ENCODE measurements at regions not wholly inside any gene's neighbourhood (a gene's known extent, or its start where the extent isn't known, plus 50 kb on each side); places are given as distances from the start of the nearest gene placed in this dataset.

DNA sequence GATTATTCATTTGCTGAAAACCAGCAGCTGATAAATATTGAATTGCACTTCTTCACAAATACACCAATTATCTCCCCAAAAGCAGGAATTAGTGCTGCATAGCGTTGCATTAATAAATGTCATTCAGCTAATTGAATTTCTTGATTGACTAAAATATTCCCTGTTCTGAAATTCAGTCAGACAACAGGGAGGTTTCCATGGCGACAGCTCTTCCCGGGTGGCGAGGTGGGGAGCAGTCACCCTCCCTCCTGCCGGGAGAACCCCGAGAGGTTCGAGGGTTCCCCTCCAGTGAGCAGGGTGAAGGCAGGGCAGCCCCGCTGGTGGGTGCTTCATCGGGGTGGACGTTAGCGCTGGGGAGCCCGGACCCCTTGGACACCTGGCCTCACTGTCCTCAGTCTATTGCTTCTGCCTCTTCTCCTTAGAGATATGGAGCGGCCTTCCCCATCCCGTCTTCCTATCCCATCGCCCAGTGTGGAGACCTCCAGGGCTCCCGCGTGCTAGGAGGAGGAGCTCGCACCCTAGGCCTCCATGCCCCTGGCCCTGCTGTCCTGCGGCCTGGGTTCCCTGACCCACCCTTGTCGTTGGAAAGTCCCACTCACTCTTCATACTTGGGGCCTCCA lies 983.5 kb downstream of the BRD1 start:
- TF ChIP-seq, protein P1, sequence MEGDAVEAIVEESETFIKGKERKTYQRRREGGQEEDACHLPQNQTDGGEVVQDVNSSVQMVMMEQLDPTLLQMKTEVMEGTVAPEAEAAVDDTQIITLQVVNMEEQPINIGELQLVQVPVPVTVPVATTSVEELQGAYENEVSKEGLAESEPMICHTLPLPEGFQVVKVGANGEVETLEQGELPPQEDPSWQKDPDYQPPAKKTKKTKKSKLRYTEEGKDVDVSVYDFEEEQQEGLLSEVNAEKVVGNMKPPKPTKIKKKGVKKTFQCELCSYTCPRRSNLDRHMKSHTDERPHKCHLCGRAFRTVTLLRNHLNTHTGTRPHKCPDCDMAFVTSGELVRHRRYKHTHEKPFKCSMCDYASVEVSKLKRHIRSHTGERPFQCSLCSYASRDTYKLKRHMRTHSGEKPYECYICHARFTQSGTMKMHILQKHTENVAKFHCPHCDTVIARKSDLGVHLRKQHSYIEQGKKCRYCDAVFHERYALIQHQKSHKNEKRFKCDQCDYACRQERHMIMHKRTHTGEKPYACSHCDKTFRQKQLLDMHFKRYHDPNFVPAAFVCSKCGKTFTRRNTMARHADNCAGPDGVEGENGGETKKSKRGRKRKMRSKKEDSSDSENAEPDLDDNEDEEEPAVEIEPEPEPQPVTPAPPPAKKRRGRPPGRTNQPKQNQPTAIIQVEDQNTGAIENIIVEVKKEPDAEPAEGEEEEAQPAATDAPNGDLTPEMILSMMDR (conservative IDR thresholded peaks at IDR 0.05; ENCODE audit: low read depth, low read length), result no peak
- TF ChIP-seq EZH2 (IDR thresholded peaks at IDR 0.05; ENCODE audit: low read length, unreplicated experiment), result no peak
- no peak for TF ChIP-seq EZH2phosphoT487 (IDR thresholded peaks at IDR 0.05; ENCODE audit: borderline replicate concordance, low read length)

Data from PC-3 (cell line).